GM23338 (cell line): ENCODE measurements at regions not wholly inside any gene's neighbourhood (a gene's known extent, or its start where the extent isn't known, plus 50 kb on each side); places are given as distances from the start of the nearest gene placed in this dataset.
A peak's percentile ranks its signal among the peaks of the same experiment; 100 is the strongest.

Experiments used
- ATAC-seq: fragments of 200-7000 bp; cut with Tn5 transposase; 3 replicates; pipeline ENCODE4 v1.9.1; 2020
- DNase-seq: peaks from one replicate; pipeline ENCODE4 v3.0.0-alpha.2; 2015; ENCODE audit warnings: low spot score
- H2AFZ ChIP-seq: fragments of 200-600 bp; sonication (generic); 2 replicates; pipeline ENCODE4 v1.8.0; 2016; ENCODE audit warnings: antibody characterized with exemption, mild to moderate bottlenecking, moderate library complexity
- H3F3A ChIP-seq: fragments of 200-600 bp; sonication (generic); replicated peaks from 2 replicates; pipeline ENCODE4 v1.8.0; 2017; ENCODE audit warnings: antibody characterized with exemption, mixed run types, low read depth
- H3K27ac ChIP-seq: fragments of 200-600 bp; sonication (generic); 2 replicates; pipeline ENCODE4 v1.6.1; 2016; ENCODE audit warnings: low read depth
- H3K27me3 ChIP-seq: fragments of 200-600 bp; sonication (generic); 2 replicates; pipeline ENCODE4 v1.8.0; 2016; ENCODE audit warnings: mild to moderate bottlenecking, mixed run types, moderate library complexity; ENCODE audit not compliant: insufficient read depth
- H3K36me3 ChIP-seq: fragments of 200-600 bp; sonication (generic); 2 replicates; pipeline ENCODE4 v1.8.0; 2016; ENCODE audit warnings: mild to moderate bottlenecking; ENCODE audit not compliant: insufficient read depth
- H3K4me1 ChIP-seq: fragments of 200-600 bp; sonication (generic); 2 replicates; pipeline ENCODE4 v1.8.0; 2016; ENCODE audit warnings: mild to moderate bottlenecking, moderate library complexity; ENCODE audit not compliant: insufficient read depth
- H3K4me2 ChIP-seq: fragments of 200-600 bp; sonication (generic); 2 replicates; pipeline ENCODE4 v1.7.1; 2017; ENCODE audit warnings: mixed run types
- H3K4me3 ChIP-seq: fragments of 200-600 bp; sonication (generic); 2 replicates; pipeline ENCODE4 v1.6.1; 2016; ENCODE audit warnings: mixed run types
- H3K79me2 ChIP-seq: fragments of 200-600 bp; sonication (generic); replicated peaks from 2 replicates; pipeline ENCODE4 v1.8.0; 2017; ENCODE audit warnings: mild to moderate bottlenecking; ENCODE audit not compliant: insufficient read depth
- H3K9me2 ChIP-seq: fragments of 200-600 bp; sonication (generic); 2 replicates; pipeline ENCODE4 v1.8.0; 2017; ENCODE audit not compliant: insufficient read depth
- H4K20me1 ChIP-seq: fragments of 200-600 bp; sonication (generic); replicated peaks from 2 replicates; pipeline ENCODE4 v1.8.0; 2017; ENCODE audit warnings: mild to moderate bottlenecking; ENCODE audit not compliant: insufficient read depth
- H3K27ac Mint-ChIP-seq: 2 replicates; pipeline ENCODE4 v1.8.0; 2020; ENCODE audit warnings: inconsistent platforms, mild to moderate bottlenecking, moderate library complexity, mixed read lengths
- H3K27me3 Mint-ChIP-seq: 3 replicates; pipeline ENCODE4 v1.8.0; 2022; ENCODE audit warnings: low read depth, mild to moderate bottlenecking, moderate library complexity, mixed read lengths, inconsistent platforms; ENCODE audit not compliant: insufficient read depth, poor library complexity
- H3K36me3 Mint-ChIP-seq: 3 replicates; pipeline ENCODE4 v1.8.0; 2021; ENCODE audit warnings: low read depth, mild to moderate bottlenecking, inconsistent platforms, moderate library complexity, mixed read lengths
- H3K4me1 Mint-ChIP-seq: 3 replicates; pipeline ENCODE4 v1.8.0; 2020; ENCODE audit warnings: mild to moderate bottlenecking, inconsistent platforms, mixed read lengths
- H3K4me3 Mint-ChIP-seq: 3 replicates; pipeline ENCODE4 v1.8.0; 2021; ENCODE audit warnings: moderate library complexity, mild to moderate bottlenecking, inconsistent platforms, mixed read lengths
- H3K9me3 Mint-ChIP-seq: 3 replicates; pipeline ENCODE4 v1.8.0; 2020; ENCODE audit warnings: moderate library complexity, mild to moderate bottlenecking, inconsistent platforms, mixed read lengths
- EZH2 ChIP-seq: fragments of 200-600 bp; sonication (generic); IDR thresholded peaks from one replicate; pipeline ENCODE4 v1.8.0; 2017; ENCODE audit warnings: antibody characterized with exemption, mild to moderate bottlenecking, low read depth; ENCODE audit not compliant: unreplicated experiment
- EZH2phosphoT487 ChIP-seq: fragments of 200-600 bp; sonication (generic); IDR thresholded peaks from one replicate; pipeline ENCODE4 v1.8.1; 2018; ENCODE audit warnings: antibody characterized with exemption; ENCODE audit not compliant: unreplicated experiment
- JUNB ChIP-seq: IDR thresholded peaks from one replicate; pipeline ENCODE4 v1.6.1; 2016; ENCODE audit warnings: antibody characterized with exemption; ENCODE audit not compliant: unreplicated experiment
- NANOG ChIP-seq: IDR thresholded peaks from 2 replicates; pipeline ENCODE4 v1.6.1; 2016; ENCODE audit warnings: antibody characterized with exemption, borderline replicate concordance
- POLR2AphosphoS5 ChIP-seq: IDR thresholded peaks from 2 replicates; pipeline ENCODE4 v1.6.1; 2016; ENCODE audit warnings: antibody characterized with exemption, low read depth
- STAT1 ChIP-seq: IDR thresholded peaks from one replicate; pipeline ENCODE4 v1.6.1; 2016; ENCODE audit warnings: antibody characterized with exemption; ENCODE audit not compliant: unreplicated experiment
- ZNF114 ChIP-seq: fragments of 250-450 bp; sonication (Bioruptor Pico); IDR thresholded peaks from 2 replicates; pipeline ENCODE4 v1.5.0; 2020; ENCODE audit warnings: mild to moderate bottlenecking, moderate library complexity
- ZNF331 ChIP-seq: fragments of 250-450 bp; sonication (Bioruptor Pico); IDR thresholded peaks from 2 replicates; pipeline ENCODE4 v1.5.0; 2020; ENCODE audit warnings: low read depth, mild to moderate bottlenecking, moderate library complexity
- TF ChIP-seq, protein P1 (sequence below): IDR thresholded peaks from one replicate; pipeline ENCODE4 v1.6.1; 2018; ENCODE audit warnings: antibody characterized with exemption; ENCODE audit not compliant: unreplicated experiment
- TF ChIP-seq, protein P2 (sequence below), 2 experiments: fragments of 200-600 bp in 1 of 2; sonication (generic) in 1 of 2; conservative IDR thresholded peaks; 2 replicates each; pipeline versions ENCODE4 v1.5.1 to v1.6.1; 2016 to 2017; ENCODE audit warnings: antibody characterized with exemption in 2 of 2, low read depth in 2 of 2, mild to moderate bottlenecking in 2 of 2, moderate library complexity in 1 of 2

DNA sequence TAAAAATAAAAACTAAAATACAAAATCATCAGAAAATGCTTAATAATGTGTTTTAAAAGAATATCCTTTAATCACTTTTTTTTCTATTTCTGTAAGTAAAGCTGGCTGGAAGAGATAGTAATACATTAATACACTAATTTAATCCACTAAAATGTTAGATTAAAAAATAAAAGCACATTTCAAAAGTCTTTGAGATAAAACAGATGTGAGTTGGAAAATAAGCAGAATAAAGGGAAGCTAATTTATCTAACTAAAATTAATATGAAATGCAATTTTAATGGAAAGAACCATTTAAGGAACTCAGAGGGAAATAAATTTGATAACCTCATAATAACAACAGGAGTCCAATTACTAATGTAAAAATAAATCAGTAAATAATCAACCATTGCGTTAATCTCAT lies 774.8 kb upstream of the MBL2 start (continued):
- TF ChIP-seq ZNF114 (CRISPR knock-in tag) (no peak), POLR2AphosphoS5 (no peak), JUNB (no peak), EZH2 (no peak)

DNA sequence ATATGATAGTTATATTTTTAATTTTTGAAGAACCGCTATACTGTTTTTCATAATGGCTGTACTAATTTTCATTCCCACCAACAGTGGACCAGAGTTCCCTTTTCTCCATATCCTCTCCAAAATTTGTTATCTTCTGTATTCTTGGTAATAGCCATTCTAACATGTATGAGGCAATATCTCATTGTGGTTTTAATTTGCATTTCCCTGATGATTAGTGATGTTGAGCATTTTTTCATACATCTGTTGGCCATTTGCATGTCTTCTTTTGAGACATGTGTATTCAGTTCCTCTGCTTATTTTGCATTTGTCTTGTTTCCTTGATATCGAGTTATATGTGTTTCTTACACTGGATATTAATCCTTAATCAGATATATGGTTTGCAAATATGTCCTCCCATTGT lies 770.8 kb upstream of the MBL2 start:
- Mint-ChIP-seq H3K4me1 (no peaks in the 10 kb centered on the region), H3K4me3 (no peak overlapping the region), H3K27ac (peak overlapping the region; percentile 49), H3K36me3 (peaks cover 19% of the 10 kb centered on the region), H3K9me3 (no peaks in the 10 kb centered on the region; the same call in 1 of the 3 replicates), H3K27me3 (peaks cover 3% of the 10 kb centered on the region)
- H3K36me3 ChIP-seq: no peaks in the 10 kb centered on the region
- H4K20me1 ChIP-seq: no peaks in the 10 kb centered on the region
- TF ChIP-seq EZH2: no peak
- no peak for TF ChIP-seq ZNF331 (CRISPR knock-in tag)
- ATAC-seq (no peak), DNase-seq (no peak)
- no peaks in the 10 kb centered on the region for H3K4me1 ChIP-seq
- no peak overlapping the region for H3K4me3 ChIP-seq
- no peaks in the 10 kb centered on the region for H3K27me3 ChIP-seq
- H3K4me2 ChIP-seq: no peak overlapping the region
- H3K79me2 ChIP-seq: no peaks in the 10 kb centered on the region
- H3K27ac ChIP-seq: no peak overlapping the region
- peaks cover 3% of the 10 kb centered on the region; the same call in 1 of the 2 replicates for H3K9me2 ChIP-seq
- H3F3A ChIP-seq: no peaks in the 10 kb centered on the region
- peak overlapping the region; percentile 50; the same call in 1 of the 2 replicates for H2AFZ ChIP-seq

GRCh38 chr10:53537508-53537907 lies 764.9 kb upstream of the MBL2 start:
- Histone ChIP-seq H3F3A (no peaks in the 10 kb centered on the region), H3K4me1 (no peaks in the 10 kb centered on the region), H2AFZ (no peak overlapping the region), H3K9me2 (no peaks in the 10 kb centered on the region), H3K79me2 (no peaks in the 10 kb centered on the region), H3K36me3 (no peaks in the 10 kb centered on the region), H3K27ac (no peak overlapping the region), H3K4me3 (no peak overlapping the region), H3K27me3 (no peaks in the 10 kb centered on the region), H3K4me2 (no peak overlapping the region), H4K20me1 (no peaks in the 10 kb centered on the region)
- Mint-ChIP-seq H3K36me3 (peaks cover 6% of the 10 kb centered on the region), H3K4me1 (no peaks in the 10 kb centered on the region), H3K4me3 (no peak overlapping the region), H3K9me3 (peaks cover 2% of the 10 kb centered on the region; the same call in 2 of the 3 replicates), H3K27me3 (no peaks in the 10 kb centered on the region), H3K27ac (no peak overlapping the region)
- ATAC-seq (no peak), DNase-seq (no peak)
- TF ChIP-seq EZH2phosphoT487 (no peak), STAT1 (no peak), NANOG (no peak)
- TF ChIP-seq, protein P1, sequence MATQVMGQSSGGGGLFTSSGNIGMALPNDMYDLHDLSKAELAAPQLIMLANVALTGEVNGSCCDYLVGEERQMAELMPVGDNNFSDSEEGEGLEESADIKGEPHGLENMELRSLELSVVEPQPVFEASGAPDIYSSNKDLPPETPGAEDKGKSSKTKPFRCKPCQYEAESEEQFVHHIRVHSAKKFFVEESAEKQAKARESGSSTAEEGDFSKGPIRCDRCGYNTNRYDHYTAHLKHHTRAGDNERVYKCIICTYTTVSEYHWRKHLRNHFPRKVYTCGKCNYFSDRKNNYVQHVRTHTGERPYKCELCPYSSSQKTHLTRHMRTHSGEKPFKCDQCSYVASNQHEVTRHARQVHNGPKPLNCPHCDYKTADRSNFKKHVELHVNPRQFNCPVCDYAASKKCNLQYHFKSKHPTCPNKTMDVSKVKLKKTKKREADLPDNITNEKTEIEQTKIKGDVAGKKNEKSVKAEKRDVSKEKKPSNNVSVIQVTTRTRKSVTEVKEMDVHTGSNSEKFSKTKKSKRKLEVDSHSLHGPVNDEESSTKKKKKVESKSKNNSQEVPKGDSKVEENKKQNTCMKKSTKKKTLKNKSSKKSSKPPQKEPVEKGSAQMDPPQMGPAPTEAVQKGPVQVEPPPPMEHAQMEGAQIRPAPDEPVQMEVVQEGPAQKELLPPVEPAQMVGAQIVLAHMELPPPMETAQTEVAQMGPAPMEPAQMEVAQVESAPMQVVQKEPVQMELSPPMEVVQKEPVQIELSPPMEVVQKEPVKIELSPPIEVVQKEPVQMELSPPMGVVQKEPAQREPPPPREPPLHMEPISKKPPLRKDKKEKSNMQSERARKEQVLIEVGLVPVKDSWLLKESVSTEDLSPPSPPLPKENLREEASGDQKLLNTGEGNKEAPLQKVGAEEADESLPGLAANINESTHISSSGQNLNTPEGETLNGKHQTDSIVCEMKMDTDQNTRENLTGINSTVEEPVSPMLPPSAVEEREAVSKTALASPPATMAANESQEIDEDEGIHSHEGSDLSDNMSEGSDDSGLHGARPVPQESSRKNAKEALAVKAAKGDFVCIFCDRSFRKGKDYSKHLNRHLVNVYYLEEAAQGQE: no peak
- TF ChIP-seq, protein P2, sequence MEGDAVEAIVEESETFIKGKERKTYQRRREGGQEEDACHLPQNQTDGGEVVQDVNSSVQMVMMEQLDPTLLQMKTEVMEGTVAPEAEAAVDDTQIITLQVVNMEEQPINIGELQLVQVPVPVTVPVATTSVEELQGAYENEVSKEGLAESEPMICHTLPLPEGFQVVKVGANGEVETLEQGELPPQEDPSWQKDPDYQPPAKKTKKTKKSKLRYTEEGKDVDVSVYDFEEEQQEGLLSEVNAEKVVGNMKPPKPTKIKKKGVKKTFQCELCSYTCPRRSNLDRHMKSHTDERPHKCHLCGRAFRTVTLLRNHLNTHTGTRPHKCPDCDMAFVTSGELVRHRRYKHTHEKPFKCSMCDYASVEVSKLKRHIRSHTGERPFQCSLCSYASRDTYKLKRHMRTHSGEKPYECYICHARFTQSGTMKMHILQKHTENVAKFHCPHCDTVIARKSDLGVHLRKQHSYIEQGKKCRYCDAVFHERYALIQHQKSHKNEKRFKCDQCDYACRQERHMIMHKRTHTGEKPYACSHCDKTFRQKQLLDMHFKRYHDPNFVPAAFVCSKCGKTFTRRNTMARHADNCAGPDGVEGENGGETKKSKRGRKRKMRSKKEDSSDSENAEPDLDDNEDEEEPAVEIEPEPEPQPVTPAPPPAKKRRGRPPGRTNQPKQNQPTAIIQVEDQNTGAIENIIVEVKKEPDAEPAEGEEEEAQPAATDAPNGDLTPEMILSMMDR (conservative IDR thresholded peaks at IDR 0.05; ENCODE audit: low read depth in 2 of 2): no peak
